HFF-Myc (cell line): ENCODE measurements at regions not wholly inside any gene's neighbourhood (a gene's known extent, or its start where the extent isn't known, plus 50 kb on each side); places are given as distances from the start of the nearest gene placed in this dataset.

Experiments used
- DNase-seq: peaks from one replicate; pipeline ENCODE4 v3.0.0-alpha.2; 2011; ENCODE audit warnings: low read depth; ENCODE audit errors: extremely low read depth
- H3K4me3 ChIP-seq: replicated peaks from 2 replicates; pipeline ENCODE4 v1.5.1; 2011; ENCODE audit warnings: low read depth, mild to moderate bottlenecking, control low read depth, low read length
- CTCF ChIP-seq: IDR thresholded peaks from 2 replicates; pipeline ENCODE4 v1.5.1; 2012; ENCODE audit warnings: mild to moderate bottlenecking, low read depth, low read length, control low read depth; ENCODE audit errors: missing control alignments

DNA sequence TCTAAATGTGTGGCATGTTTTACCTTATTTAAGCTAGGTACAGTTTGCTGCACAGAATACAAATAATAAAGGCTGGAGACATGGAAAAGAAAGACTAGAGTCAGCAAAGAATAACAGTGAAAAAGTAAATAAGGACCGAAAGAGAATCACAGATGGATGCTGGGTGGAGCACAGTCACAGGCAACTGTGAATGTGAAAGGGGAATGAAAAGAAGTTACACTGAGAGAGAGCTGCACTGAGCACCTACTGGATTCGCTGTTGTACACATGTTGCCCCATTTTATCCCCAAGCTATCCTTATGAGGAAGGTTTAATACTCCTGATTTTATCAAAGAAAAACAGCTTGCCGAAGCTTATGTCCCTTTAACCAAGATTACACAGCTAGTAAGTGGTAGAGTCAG, 165.4 kb upstream of the RGMB start:
- no peak overlapping the region for H3K4me3 ChIP-seq
- TF ChIP-seq CTCF, result no peak
- DNase-seq, result no peak

DNA sequence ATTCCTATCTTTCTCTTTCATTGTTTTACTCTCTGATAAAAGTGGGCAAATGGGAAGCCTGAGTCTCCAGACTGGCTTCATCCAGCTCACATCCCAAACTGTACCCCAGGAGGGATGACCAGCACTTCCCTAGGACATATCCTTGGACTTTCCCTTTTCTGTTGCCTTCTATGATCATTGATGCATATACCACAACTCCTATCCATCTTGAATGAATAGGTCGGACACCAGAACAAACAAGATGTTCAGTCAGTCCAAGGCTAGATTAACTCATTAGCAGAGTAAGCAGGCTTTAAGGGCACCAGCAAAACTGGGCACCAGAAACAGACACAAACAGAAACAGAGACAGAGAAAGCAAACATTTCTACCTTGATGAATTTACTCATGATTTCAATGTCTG, 159.1 kb upstream of the RGMB start:
- no peak for TF ChIP-seq CTCF
- no peak overlapping the region for H3K4me3 ChIP-seq
- DNase-seq, result no peak

GRCh38 chr5:98621821-98622220, 151.6 kb upstream of the RGMB start:
- no peak overlapping the region for H3K4me3 ChIP-seq
- DNase-seq, result no peak
- no peak for TF ChIP-seq CTCF

- no peak for DNase-seq
Observed at GRCh38 chr5:98624145-98624880, 149.2 kb upstream of the RGMB start.

GRCh38 chr5:98627121-98627520, 146.3 kb upstream of the RGMB start:
- no peak for TF ChIP-seq CTCF
- no peak overlapping the region for H3K4me3 ChIP-seq
- DNase-seq, result no peak

More at GRCh38 chr5:98624145-98624880, 149.2 kb upstream of the RGMB start:
- TF ChIP-seq CTCF, result no peak
- no peak overlapping the region for H3K4me3 ChIP-seq

DNA sequence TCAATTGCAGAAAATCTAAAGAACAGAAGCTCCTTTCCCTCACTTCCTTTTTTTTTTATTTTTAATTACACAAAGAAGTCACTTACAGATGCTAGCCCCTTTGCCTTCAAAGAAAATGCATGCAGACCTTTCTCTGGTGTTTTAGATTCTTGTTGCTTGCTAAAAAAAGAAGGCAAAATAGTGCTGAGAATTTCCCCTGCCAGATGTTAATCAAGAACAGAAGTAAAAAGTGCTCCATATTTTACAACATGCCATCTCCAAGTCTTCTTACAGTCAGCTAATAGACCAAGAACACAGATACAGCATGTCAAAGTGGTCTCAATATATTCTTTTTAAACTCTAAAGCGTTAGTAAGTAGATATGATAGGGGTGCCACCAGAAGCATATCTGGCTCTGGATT, 142.8 kb upstream of the RGMB start:
- no peak overlapping the region for H3K4me3 ChIP-seq
- no peak for DNase-seq
- no peak for TF ChIP-seq CTCF
